IPS-NIHi7 (cell line): ENCODE measurements at regions not wholly inside any gene's neighbourhood (a gene's known extent, or its start where the extent isn't known, plus 50 kb on each side); places are given as distances from the start of the nearest gene placed in this dataset.
A peak's percentile ranks its signal among the peaks of the same experiment; 100 is the strongest.
"Not testable (repeated sequence)": the region's sequence is repeated elsewhere in the genome, so short reads cannot be mapped to it uniquely, and the experiment has no call there.

Source experiments
- DNase-seq: peaks from one replicate; pipeline ENCODE4 v3.0.0; 2012; ENCODE audit warnings: mixed read lengths; ENCODE audit errors: extremely low spot score

- no peak for DNase-seq
Measured at GRCh38 chr1:60821156-60821555, 261.2 kb upstream of the NFIA start.

DNA sequence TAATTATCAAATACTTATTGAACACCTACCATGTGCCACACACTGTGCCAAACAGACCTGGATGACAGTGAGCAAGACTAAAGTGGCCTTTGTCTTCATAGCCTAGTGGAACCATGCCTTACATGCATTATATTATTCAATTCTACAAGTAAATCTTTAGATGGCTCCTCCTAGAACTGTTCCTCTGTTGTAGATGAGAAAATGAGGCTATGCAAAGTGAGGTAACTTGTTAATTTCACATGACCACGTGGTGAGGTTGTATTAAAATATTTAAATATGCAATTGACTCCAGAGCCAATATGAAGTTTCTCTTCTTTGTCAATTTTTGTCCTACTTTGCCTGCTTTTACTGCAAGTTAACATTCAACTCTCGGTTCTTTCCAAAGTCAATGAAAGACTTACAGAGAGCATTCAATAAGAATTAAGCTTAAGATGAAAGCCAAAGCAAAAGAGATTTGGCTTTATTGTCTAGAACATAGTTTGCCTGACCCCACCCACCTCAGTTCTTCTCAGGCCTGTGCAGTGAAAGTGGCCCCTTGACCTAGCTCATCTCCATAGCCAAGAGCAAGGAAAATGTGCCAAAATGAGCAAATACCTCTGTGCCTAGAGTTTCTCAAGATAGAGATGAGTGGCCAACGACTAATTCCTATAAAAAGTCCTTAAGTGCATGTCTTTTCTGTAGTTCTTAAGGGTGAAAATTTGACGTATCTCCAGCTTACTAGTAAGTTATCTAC, 263.2 kb upstream of the NFIA start:
- no peak for DNase-seq

DNA sequence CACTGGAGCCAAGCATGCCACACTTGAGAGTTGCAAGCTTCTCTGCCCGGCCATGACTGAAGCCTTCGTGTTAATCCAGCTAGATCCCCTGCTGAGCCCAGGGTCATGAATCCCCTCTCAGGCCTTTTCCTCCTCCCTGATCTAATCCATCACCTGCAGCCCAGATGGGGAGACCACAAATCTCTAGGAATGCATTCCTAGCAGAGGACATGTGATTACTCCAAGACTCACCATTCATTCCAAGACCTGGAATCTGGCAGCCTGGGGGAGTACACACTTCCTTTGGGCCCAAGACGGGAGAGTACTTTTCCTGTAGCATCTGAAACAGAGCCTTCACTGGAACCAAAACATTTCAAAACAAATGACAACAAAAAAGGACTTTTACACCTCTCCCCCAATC, 269.3 kb upstream of the NFIA start:
- no peak for DNase-seq

GRCh38 chr1:60809204-60809980, 273.0 kb upstream of the NFIA start:
- no peak for DNase-seq

- DNase-seq = no peak
Measured at GRCh38 chr1:60808676-60809075, 273.7 kb upstream of the NFIA start.

DNA sequence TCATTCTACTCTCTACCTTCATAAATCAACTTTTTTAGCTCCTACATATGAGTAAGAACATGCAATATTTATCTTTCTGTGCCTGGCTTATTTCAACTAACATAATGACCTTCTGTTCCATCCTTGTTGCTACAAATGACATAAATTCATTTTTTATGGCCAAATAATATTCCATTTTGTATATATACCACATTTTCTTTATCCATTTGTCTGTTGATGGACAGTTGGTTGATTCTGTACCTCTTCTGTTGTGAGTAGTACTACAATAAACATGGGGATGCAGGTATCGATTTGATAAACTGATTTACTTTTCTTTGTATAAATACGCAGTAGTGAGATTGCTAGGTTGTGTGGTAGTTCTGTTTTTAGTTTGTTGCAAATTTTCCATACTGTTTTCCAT, 279.5 kb upstream of the NFIA start:
- DNase-seq = no peak

GRCh38 chr1:60797351-60797750, 285.0 kb upstream of the NFIA start:
- DNase-seq = no peak

- DNase-seq = no peak
Measured at GRCh38 chr1:60791226-60791625, 291.1 kb upstream of the NFIA start.

DNA sequence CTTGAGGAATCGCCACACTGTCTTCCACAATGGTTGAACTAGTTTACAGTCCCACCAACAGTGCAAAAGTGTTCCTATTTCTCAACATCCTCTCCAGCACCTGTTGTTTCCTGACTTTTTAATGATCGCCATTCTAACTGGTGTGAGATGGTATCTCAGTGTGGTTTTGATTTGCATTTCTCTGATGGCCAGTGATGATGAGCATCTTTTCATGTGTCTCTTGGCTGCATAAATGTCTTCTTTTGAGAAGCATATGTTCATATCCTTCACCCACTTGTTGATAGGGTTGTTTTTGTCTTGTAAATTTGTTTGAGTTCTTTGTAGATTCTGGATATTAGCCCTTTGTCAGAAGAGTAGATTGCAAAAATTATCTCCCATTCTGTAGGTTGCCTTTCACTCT, 309.3 kb upstream of the NFIA start:
- not testable (repeated sequence) for DNase-seq

GRCh38 chr1:60769082-60769481, 313.3 kb upstream of the NFIA start:
- no peak for DNase-seq

DNA sequence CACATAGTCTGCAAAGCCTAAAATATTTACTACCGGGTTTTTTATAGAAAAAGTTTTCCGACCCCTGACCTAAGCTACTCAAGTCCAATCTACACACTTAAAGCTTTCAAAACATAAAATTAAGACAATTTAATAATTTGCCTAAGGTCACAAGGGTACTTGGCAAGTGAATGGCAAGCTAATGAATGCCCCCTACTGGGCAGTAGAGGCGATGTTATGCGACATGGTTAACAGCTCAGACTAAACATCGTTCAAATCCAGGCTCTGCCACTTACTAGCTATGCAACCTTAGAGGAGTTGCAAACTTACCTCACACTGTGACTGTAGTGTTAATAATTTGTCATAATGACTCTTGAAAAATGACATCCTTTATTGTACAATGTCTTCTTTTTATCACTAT, 317.2 kb upstream of the NFIA start:
- DNase-seq = peak; percentile 66

- no peak for DNase-seq
Measured at GRCh38 chr1:60764489-60764888, 317.9 kb upstream of the NFIA start.

DNA sequence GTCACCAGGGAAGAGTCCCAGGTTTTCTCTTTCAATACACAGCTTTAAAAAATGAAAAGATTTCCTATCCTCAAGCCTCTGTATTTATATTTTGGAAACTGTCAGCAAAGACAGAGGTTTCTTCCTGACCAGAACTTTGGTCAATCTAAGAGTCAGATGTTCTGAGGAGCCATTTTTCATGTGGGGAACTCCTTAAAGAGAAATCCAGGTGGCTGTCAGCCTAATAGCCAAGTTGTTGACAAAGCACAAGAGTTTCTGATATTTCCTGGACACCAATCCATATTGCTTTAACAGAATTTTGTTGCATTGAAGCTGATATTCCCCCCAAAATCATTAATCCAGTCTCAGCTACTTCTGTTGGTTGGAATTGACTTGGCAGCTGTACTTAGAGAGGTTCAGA, 318.6 kb upstream of the NFIA start:
- DNase-seq = no peak

GRCh38 chr1:60762911-60763310, 319.4 kb upstream of the NFIA start:
- DNase-seq = no peak

DNA sequence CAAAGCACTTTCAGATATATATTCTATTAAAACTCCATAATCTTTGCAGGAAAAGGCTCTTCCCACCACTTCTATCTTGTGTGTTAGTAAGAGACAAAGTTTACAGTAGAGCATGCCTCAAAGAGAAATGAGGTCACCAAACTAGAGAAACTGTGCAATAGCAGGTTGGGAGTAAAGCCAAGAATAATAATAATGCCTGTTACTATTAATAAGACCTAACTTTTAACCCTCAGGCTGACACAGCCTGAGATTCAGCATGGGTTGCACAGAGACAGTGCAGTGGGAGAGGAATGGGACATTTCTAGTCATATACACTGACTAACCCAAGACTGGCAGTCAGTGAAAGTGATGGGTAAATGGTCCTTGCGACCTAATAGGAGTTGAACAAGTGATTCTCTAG, 320.2 kb upstream of the NFIA start:
- no peak for DNase-seq

DNA sequence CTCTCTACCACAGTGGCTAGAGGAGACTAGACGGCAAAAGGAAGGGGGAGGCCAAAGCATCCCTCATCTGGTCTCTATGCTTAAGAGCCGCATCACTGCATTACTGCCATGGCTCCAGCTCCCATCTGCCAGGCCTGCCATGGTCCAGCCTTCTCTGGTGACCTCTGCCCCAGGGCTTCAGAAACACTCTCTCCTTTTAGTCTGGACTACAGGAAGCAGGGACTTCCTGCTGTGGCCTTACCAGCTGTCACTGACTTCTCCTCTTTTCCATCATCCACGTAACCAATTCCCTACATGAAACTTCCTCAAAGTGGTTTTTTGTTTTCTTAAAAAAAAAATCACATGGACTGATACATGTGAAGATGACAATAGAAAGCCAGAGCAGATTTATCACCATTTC, 323.1 kb upstream of the NFIA start:
- no peak for DNase-seq

DNA sequence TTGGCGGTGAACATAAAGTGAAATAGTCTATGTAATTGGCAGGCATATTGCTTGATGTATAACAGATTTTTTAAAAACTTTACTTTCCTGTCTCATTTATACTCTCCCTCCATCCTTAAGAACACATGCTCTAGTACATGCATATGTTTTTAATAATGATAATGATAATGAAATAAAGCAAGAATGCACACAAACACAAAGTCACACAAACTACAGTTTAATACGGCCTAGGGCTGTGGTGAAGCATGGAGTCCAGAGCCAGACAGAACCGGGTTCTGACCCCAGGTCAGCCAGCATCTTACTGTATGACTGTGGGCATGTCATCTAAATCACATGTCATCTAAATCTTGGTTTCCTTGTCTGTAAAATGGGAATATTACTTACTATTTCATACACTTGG, 324.9 kb upstream of the NFIA start:
- DNase-seq = no peak

DNA sequence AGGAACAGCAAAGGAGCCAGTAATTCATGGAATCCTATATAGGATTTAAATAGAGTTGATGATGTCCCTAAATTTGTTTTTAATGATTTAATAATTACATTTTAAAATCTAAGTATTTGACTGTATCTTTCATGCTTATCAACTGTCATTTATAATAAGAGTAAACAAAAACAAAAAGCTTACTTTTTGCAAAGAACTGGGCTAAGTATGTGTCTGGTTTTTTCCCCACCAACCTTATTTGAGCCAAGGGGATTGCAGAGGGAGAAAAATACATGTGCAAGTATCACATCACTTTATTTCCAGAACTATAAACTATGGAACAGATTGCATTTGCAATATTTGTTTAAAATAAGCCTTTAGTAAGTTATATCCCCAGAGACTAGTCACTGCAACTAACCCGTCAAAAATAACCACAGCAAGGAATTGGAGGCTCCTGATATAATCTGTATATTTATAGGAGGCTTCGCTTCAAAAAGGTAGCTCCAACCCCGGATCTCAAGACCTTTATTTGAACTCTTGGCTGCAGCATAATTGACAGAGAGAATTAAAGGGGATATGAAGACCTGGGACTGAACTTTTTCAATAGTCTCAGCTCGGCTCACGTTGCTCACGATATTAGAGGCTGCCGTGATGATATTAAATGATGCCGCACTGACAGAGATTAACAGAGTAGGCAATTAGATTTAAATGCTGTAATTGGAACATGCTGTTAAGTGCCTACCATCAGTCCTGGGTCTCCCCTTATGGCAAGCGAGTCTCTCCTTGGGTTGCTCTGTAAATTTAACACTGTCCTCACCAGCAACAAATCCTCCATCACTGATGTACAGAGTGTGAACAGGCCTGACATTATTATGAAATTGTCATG, 329.1 kb upstream of the NFIA start:
- no peak for DNase-seq

GRCh38 chr1:60751306-60751705, 331.1 kb upstream of the NFIA start:
- DNase-seq = no peak

GRCh38 chr1:60747353-60747752, 335.0 kb upstream of the NFIA start:
- no peak for DNase-seq

- no peak for DNase-seq
Measured at GRCh38 chr1:60746278-60746791, 336.0 kb upstream of the NFIA start.

- DNase-seq = no peak
Measured at GRCh38 chr1:60745484-60745883, 336.9 kb upstream of the NFIA start.
